ENCODE measurements at regions not wholly inside any gene's neighbourhood (a gene's known extent, or its start where the extent isn't known, plus 50 kb on each side); places are given as distances from the start of the nearest gene placed in this dataset.

GRCh38 chr12:59252731-59253130, 332.4 kb upstream of the LRIG3 start:
- FAIRE-seq (no peak), DNase-seq (ENCODE audit: low spot score) (no peak), ATAC-seq (no peak)
- no peak overlapping the region for H2AFZ ChIP-seq (ENCODE audit: low read length)
- no peak overlapping the region for H3K4me3 ChIP-seq (replicated peaks in 1 of 3; ENCODE audit: insufficient read depth in 1 of 3, low read depth in 2 of 3, low read length in 3 of 3)
- BruUV-seq (replicated peaks): no TSS peak
- peaks cover 53% of the 10 kb centered on the region for H3K9me3 ChIP-seq (ENCODE audit: low read length)
- no peaks in the 10 kb centered on the region for H3K79me2 ChIP-seq (ENCODE audit: insufficient read depth, low read length)
- H3K27me3 ChIP-seq (ENCODE audit: control insufficient read depth in 1 of 2, insufficient read depth in 2 of 2, low read length in 2 of 2): no peaks in the 10 kb centered on the region
- in situ Hi-C loops (cut with HindIII; ENCODE audit: extremely low pct_ligation_motif_present, low pct_unique_long_range_greater_than_20kb) (no loop called here), intact Hi-C loops (cut with micrococcal nuclease; ENCODE audit: unreplicated experiment) (no loop called here)
- H3K36me3 ChIP-seq (replicated peaks in 1 of 2; ENCODE audit: control insufficient read depth in 1 of 2, insufficient read depth in 2 of 2, low read length in 2 of 2): no peaks in the 10 kb centered on the region
- TF ChIP-seq TBX3 (IDR thresholded peaks at IDR 0.05; ENCODE audit: borderline replicate concordance) (no peak), ZBTB34 (CRISPR knock-in tag; IDR thresholded peaks at IDR 0.05) (no peak), MXD3 (CRISPR knock-in tag; IDR thresholded peaks at IDR 0.05) (no peak), NFYC (CRISPR knock-in tag; IDR thresholded peaks at IDR 0.05) (no peak), GATA4 (IDR thresholded peaks at IDR 0.05; ENCODE audit: borderline replicate concordance, low read depth) (no peak), ZNF562 (CRISPR knock-in tag; IDR thresholded peaks at IDR 0.05; ENCODE audit: borderline replicate concordance) (no peak), MTF2 (CRISPR knock-in tag; IDR thresholded peaks at IDR 0.05; ENCODE audit: borderline replicate concordance) (no peak), ZNF629 (CRISPR knock-in tag; conservative IDR thresholded peaks at IDR 0.05) (no peak), KLF6 (CRISPR knock-in tag; IDR thresholded peaks at IDR 0.05) (no peak), ZNF343 (CRISPR knock-in tag; IDR thresholded peaks at IDR 0.05) (no peak), FOSL2 (CRISPR knock-in tag; IDR thresholded peaks at IDR 0.05) (no peak), E2F2 (CRISPR knock-in tag; IDR thresholded peaks at IDR 0.05; ENCODE audit: borderline replicate concordance) (no peak), ZNF761 (CRISPR knock-in tag; conservative IDR thresholded peaks at IDR 0.05) (no peak), ZMAT3 (CRISPR knock-in tag; conservative IDR thresholded peaks at IDR 0.05) (no peak), CHD4 (IDR thresholded peaks at IDR 0.05; ENCODE audit: borderline replicate concordance, low read length) (no peak), XBP1 (CRISPR knock-in tag; IDR thresholded peaks at IDR 0.05) (no peak), ZNF652 (CRISPR knock-in tag; IDR thresholded peaks at IDR 0.05; ENCODE audit: borderline replicate concordance, low read depth) (no peak)
- TF ChIP-seq, protein P1, sequence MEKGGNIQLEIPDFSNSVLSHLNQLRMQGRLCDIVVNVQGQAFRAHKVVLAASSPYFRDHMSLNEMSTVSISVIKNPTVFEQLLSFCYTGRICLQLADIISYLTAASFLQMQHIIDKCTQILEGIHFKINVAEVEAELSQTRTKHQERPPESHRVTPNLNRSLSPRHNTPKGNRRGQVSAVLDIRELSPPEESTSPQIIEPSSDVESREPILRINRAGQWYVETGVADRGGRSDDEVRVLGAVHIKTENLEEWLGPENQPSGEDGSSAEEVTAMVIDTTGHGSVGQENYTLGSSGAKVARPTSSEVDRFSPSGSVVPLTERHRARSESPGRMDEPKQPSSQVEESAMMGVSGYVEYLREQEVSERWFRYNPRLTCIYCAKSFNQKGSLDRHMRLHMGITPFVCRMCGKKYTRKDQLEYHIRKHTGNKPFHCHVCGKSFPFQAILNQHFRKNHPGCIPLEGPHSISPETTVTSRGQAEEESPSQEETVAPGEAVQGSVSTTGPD (CRISPR knock-in tag; IDR thresholded peaks at IDR 0.05): no peak
- CTCF ChIA-PET (ENCODE audit: low intra/inter-chr PET ratio, low total read pairs): no interaction called here
- H3K9ac ChIP-seq (ENCODE audit: insufficient read depth, low read depth, low read length): no peak overlapping the region
- H3K4me1 ChIP-seq (ENCODE audit: insufficient read depth, low read length): no peaks in the 10 kb centered on the region
- H4K20me1 ChIP-seq (ENCODE audit: insufficient read depth, low read length): no peaks in the 10 kb centered on the region
- no peak overlapping the region for H3K4me2 ChIP-seq (ENCODE audit: low read depth, low read length)
- POLR2A ChIA-PET: no interaction called here
- no peak overlapping the region for H3K27ac ChIP-seq (ENCODE audit: extremely low read length, insufficient read depth, low read length)

All from HepG2 (cell line).